ENCODE measurements at regions not wholly inside any gene's neighbourhood (a gene's known extent, or its start where the extent isn't known, plus 50 kb on each side); places are given as distances from the start of the nearest gene placed in this dataset.

DNA sequence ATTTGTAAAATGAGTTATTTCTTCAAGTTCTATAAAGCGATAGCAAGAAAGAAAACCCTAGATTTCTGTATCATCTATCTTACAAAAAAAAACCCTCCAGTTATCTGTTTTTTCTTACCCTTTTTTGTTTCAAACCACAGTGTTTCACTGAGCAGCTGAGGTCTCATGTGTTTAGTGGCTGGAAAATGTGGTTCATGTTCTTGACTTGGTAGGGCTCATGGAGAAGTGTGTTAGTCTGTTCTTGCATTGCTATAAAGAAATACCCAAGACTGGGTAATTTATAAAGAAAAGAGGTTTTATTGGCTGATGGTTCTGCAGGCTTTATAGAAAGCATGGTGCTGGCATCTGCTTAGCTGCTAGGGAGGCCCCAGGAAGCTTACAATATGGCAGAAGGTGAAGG, 147.3 kb upstream of the NABP1 start:
- Histone ChIP-seq H2BK5ac (ENCODE audit: low read depth, low read length, poor library complexity) (no peak overlapping the region), H3K79me1 (ENCODE audit: low read length) (no peaks in the 10 kb centered on the region), H3K79me2 (ENCODE audit: control insufficient read depth, insufficient read depth, low read length, poor library complexity) (no peaks in the 10 kb centered on the region), H3K23ac (ENCODE audit: low read length) (no peak overlapping the region), H3K4ac (ENCODE audit: low read depth, low read length) (no peak overlapping the region), H2AK5ac (ENCODE audit: low read length) (no peak overlapping the region), H3K36me3 (ENCODE audit: control insufficient read depth in 1 of 2, insufficient read depth in 2 of 2, low read length in 2 of 2) (no peaks in the 10 kb centered on the region), H3K27me3 (ENCODE audit: insufficient read depth, low read length) (no peaks in the 10 kb centered on the region), H3K4me3 (ENCODE audit: low read depth, low read length) (no peak overlapping the region), H2BK12ac (ENCODE audit: low read length) (no peak overlapping the region), H2AFZ (ENCODE audit: insufficient read depth, low read length, poor library complexity) (no peak overlapping the region), H4K8ac (ENCODE audit: low read depth, low read length) (no peak overlapping the region), H3K9ac (ENCODE audit: low read length) (no peak overlapping the region), H3K14ac (ENCODE audit: low read length) (no peak overlapping the region), H3K18ac (ENCODE audit: low read length) (no peak overlapping the region), H4K91ac (ENCODE audit: low read depth, low read length) (no peak overlapping the region), H3K27ac (ENCODE audit: low read depth, low read length) (no peak overlapping the region), H2BK120ac (ENCODE audit: insufficient read depth, low read length, poor library complexity) (no peak overlapping the region), H3K9me3 (ENCODE audit: insufficient read depth, low read depth, low read length) (no peaks in the 10 kb centered on the region), H3K4me1 (ENCODE audit: control insufficient read depth in 1 of 2, insufficient read depth in 2 of 2, low read length in 2 of 2) (no peaks in the 10 kb centered on the region), H4K12ac (ENCODE audit: low read depth, low read length) (no peak overlapping the region), H3K4me2 (ENCODE audit: low read length) (no peak overlapping the region)
- no CpG with 5 or more reads among the region's 1 CpG for WGBS (ENCODE audit: extremely low coverage, insufficient coverage, insufficient read length)
- no peak for DNase-seq

DNA sequence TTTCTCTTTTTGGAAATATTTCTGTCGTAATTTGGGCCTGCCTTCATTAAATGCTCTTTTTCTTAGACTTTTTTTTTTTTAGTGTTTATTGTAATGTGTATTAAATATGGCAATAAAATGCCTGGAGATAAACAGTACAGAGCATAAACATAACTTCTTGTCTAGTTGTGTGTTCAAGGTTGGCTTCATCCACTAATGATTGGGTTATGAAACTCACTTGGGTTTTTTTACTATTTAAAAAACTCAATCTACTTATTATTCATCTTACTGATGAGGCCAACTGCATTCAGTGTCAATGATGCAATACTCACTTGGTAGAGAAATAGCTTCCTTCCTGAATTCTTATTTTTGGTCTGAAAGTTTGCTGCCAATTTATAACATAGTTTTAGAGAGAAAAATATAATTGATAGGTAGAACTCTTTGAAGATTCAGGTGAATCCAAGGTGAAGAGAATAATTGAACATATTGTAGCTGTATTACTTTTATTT, 144.2 kb upstream of the NABP1 start:
- Histone ChIP-seq H3K14ac (ENCODE audit: low read length) (no peak overlapping the region), H4K12ac (ENCODE audit: low read depth, low read length) (no peak overlapping the region), H3K79me1 (ENCODE audit: low read length) (no peaks in the 10 kb centered on the region), H3K23ac (ENCODE audit: low read length) (no peak overlapping the region), H2BK5ac (ENCODE audit: low read depth, low read length, poor library complexity) (no peak overlapping the region), H3K36me3 (ENCODE audit: control insufficient read depth in 1 of 2, insufficient read depth in 2 of 2, low read length in 2 of 2) (no peaks in the 10 kb centered on the region), H2AK5ac (ENCODE audit: low read length) (no peak overlapping the region), H4K8ac (ENCODE audit: low read depth, low read length) (no peak overlapping the region), H2BK120ac (ENCODE audit: insufficient read depth, low read length, poor library complexity) (no peak overlapping the region), H3K4me1 (ENCODE audit: control insufficient read depth in 1 of 2, insufficient read depth in 2 of 2, low read length in 2 of 2) (no peaks in the 10 kb centered on the region), H3K18ac (ENCODE audit: low read length) (no peak overlapping the region), H2BK12ac (ENCODE audit: low read length) (no peak overlapping the region), H3K4me3 (ENCODE audit: low read depth, low read length) (no peak overlapping the region), H2AFZ (ENCODE audit: insufficient read depth, low read length, poor library complexity) (no peak overlapping the region), H4K91ac (ENCODE audit: low read depth, low read length) (no peak overlapping the region), H3K9me3 (ENCODE audit: insufficient read depth, low read depth, low read length) (no peaks in the 10 kb centered on the region), H3K27ac (ENCODE audit: low read depth, low read length) (no peak overlapping the region), H3K27me3 (ENCODE audit: insufficient read depth, low read length) (no peaks in the 10 kb centered on the region), H3K9ac (ENCODE audit: low read length) (no peak overlapping the region), H3K4me2 (ENCODE audit: low read length) (no peak overlapping the region), H3K79me2 (ENCODE audit: control insufficient read depth, insufficient read depth, low read length, poor library complexity) (no peaks in the 10 kb centered on the region), H3K4ac (ENCODE audit: low read depth, low read length) (no peak overlapping the region)
- no CpG with 5 or more reads among the region's 1 CpG for WGBS (ENCODE audit: extremely low coverage, insufficient coverage, insufficient read length)
- DNase-seq: no peak

DNA sequence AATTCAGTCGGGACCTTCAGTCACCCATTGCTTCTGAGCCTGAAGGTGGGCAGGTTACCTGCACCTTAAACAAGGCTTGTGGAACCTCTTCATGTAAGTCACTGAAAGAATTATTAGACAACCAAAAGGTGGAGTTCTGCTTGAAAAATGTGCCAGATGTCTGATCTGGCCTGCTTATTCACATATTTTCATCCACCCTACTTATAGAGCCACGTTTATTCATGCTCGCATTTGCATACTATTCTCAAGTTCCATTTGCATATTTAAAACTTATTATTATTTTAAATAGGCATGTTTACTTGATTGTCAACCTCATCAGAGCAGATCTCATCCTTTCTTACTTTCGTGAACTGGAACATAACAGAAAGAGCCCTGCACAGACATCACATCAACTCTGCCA, 140.0 kb upstream of the NABP1 start:
- H3K27ac ChIP-seq (ENCODE audit: low read depth, low read length): no peak overlapping the region
- H3K9ac ChIP-seq (ENCODE audit: low read length): no peak overlapping the region
- no peak overlapping the region for H3K23ac ChIP-seq (ENCODE audit: low read length)
- H3K4me1 ChIP-seq (ENCODE audit: control insufficient read depth in 1 of 2, insufficient read depth in 2 of 2, low read length in 2 of 2): no peaks in the 10 kb centered on the region
- no peak overlapping the region for H3K4me3 ChIP-seq (ENCODE audit: low read depth, low read length)
- no peak overlapping the region for H2BK12ac ChIP-seq (ENCODE audit: low read length)
- no peaks in the 10 kb centered on the region for H3K9me3 ChIP-seq (ENCODE audit: insufficient read depth, low read depth, low read length)
- no peak overlapping the region for H4K12ac ChIP-seq (ENCODE audit: low read depth, low read length)
- no peak overlapping the region for H3K4ac ChIP-seq (ENCODE audit: low read depth, low read length)
- no peak overlapping the region for H2AFZ ChIP-seq (ENCODE audit: insufficient read depth, low read length, poor library complexity)
- H2AK5ac ChIP-seq (ENCODE audit: low read length): no peak overlapping the region
- DNase-seq: no peak
- no peak overlapping the region for H3K18ac ChIP-seq (ENCODE audit: low read length)
- H2BK120ac ChIP-seq (ENCODE audit: insufficient read depth, low read length, poor library complexity): no peak overlapping the region
- H3K27me3 ChIP-seq (ENCODE audit: insufficient read depth, low read length): no peaks in the 10 kb centered on the region
- no peaks in the 10 kb centered on the region for H3K79me2 ChIP-seq (ENCODE audit: control insufficient read depth, insufficient read depth, low read length, poor library complexity)
- H3K14ac ChIP-seq (ENCODE audit: low read length): no peak overlapping the region
- WGBS (ENCODE audit: extremely low coverage, insufficient coverage, insufficient read length): no CpG with 5 or more reads among the region's 4 CpGs
- H3K4me2 ChIP-seq (ENCODE audit: low read length): no peak overlapping the region
- no peaks in the 10 kb centered on the region for H3K79me1 ChIP-seq (ENCODE audit: low read length)
- no peak overlapping the region for H4K91ac ChIP-seq (ENCODE audit: low read depth, low read length)
- H4K8ac ChIP-seq (ENCODE audit: low read depth, low read length): no peak overlapping the region
- no peaks in the 10 kb centered on the region for H3K36me3 ChIP-seq (ENCODE audit: control insufficient read depth in 1 of 2, insufficient read depth in 2 of 2, low read length in 2 of 2)
- no peak overlapping the region for H2BK5ac ChIP-seq (ENCODE audit: low read depth, low read length, poor library complexity)

DNA sequence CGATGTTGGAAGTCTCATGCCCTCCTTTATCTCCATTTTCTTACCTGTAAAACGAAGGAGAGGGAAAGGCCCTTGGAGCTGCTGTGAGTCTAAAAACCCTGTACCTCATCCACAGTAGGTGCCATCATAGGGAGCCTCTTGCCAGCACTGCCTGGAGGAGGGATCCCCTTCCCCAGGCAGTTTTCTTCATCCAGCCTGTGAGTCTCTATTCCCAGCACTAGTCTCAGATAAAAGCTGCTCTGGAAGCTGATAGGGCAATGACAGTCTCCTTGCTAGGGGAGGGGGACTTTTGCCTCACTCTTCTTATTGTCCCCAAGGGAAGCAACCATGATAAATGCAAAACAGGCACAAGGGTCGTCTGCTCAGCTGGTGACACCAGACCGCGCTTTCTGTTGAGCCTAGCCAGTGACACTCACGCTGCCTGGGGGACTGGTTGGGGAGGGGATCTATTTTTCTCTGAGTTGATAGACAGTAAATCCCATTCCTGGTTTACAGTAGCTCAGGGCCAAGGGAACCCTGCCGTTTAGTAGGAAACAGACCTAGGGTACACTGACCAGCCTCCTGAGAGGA, 139.5 kb upstream of the NABP1 start:
- Histone ChIP-seq H3K4ac (ENCODE audit: low read depth, low read length) (no peak overlapping the region), H2BK12ac (ENCODE audit: low read length) (no peak overlapping the region), H3K9me3 (ENCODE audit: insufficient read depth, low read depth, low read length) (no peaks in the 10 kb centered on the region), H3K23ac (ENCODE audit: low read length) (no peak overlapping the region), H4K91ac (ENCODE audit: low read depth, low read length) (no peak overlapping the region), H4K8ac (ENCODE audit: low read depth, low read length) (no peak overlapping the region), H3K36me3 (ENCODE audit: control insufficient read depth in 1 of 2, insufficient read depth in 2 of 2, low read length in 2 of 2) (no peaks in the 10 kb centered on the region), H3K27me3 (ENCODE audit: insufficient read depth, low read length) (no peaks in the 10 kb centered on the region), H2AK5ac (ENCODE audit: low read length) (no peak overlapping the region), H3K18ac (ENCODE audit: low read length) (no peak overlapping the region), H3K4me1 (ENCODE audit: control insufficient read depth in 1 of 2, insufficient read depth in 2 of 2, low read length in 2 of 2) (no peaks in the 10 kb centered on the region), H4K12ac (ENCODE audit: low read depth, low read length) (no peak overlapping the region), H3K79me2 (ENCODE audit: control insufficient read depth, insufficient read depth, low read length, poor library complexity) (no peaks in the 10 kb centered on the region), H2BK5ac (ENCODE audit: low read depth, low read length, poor library complexity) (no peak overlapping the region), H3K9ac (ENCODE audit: low read length) (no peak overlapping the region), H3K4me3 (ENCODE audit: low read depth, low read length) (no peak overlapping the region), H3K27ac (ENCODE audit: low read depth, low read length) (no peak overlapping the region), H2BK120ac (ENCODE audit: insufficient read depth, low read length, poor library complexity) (no peak overlapping the region), H2AFZ (ENCODE audit: insufficient read depth, low read length, poor library complexity) (no peak overlapping the region), H3K4me2 (ENCODE audit: low read length) (no peak overlapping the region), H3K14ac (ENCODE audit: low read length) (no peak overlapping the region), H3K79me1 (ENCODE audit: low read length) (no peaks in the 10 kb centered on the region)
- DNase-seq: no peak
- WGBS (ENCODE audit: extremely low coverage, insufficient coverage, insufficient read length): no CpG with 5 or more reads among the region's 7 CpGs

Measured in trophoblast cell (in vitro differentiated cells and primary cell).